ENCODE measurements at regions not wholly inside any gene's neighbourhood (a gene's known extent, or its start where the extent isn't known, plus 50 kb on each side); places are given as distances from the start of the nearest gene placed in this dataset.

- Histone ChIP-seq H3K4me3 (replicated peaks in 1 of 3; ENCODE audit: insufficient read depth in 1 of 3, low read depth in 2 of 3, low read length in 3 of 3) (no peak overlapping the region), H3K9ac (ENCODE audit: insufficient read depth, low read depth, low read length) (no peak overlapping the region), H3K4me1 (ENCODE audit: insufficient read depth, low read length) (no peaks in the 10 kb centered on the region), H3K27ac (ENCODE audit: extremely low read length, insufficient read depth, low read length) (no peak overlapping the region), H2AFZ (ENCODE audit: low read length) (no peak overlapping the region), H3K9me3 (ENCODE audit: low read length) (peaks cover 81% of the 10 kb centered on the region), H4K20me1 (ENCODE audit: insufficient read depth, low read length) (no peaks in the 10 kb centered on the region), H3K36me3 (replicated peaks in 1 of 2; ENCODE audit: control insufficient read depth in 1 of 2, insufficient read depth in 2 of 2, low read length in 2 of 2) (no peaks in the 10 kb centered on the region), H3K4me2 (ENCODE audit: low read depth, low read length) (no peak overlapping the region), H3K27me3 (ENCODE audit: control insufficient read depth in 1 of 2, insufficient read depth in 2 of 2, low read length in 2 of 2) (no peaks in the 10 kb centered on the region), H3K79me2 (ENCODE audit: insufficient read depth, low read length) (no peaks in the 10 kb centered on the region)
- in situ Hi-C loops (cut with HindIII; ENCODE audit: extremely low pct_ligation_motif_present, low pct_unique_long_range_greater_than_20kb): no loop called here
- TF ChIP-seq KLF16 (CRISPR knock-in tag; IDR thresholded peaks at IDR 0.05) (no peak), DDIT3 (CRISPR knock-in tag; IDR thresholded peaks at IDR 0.05) (no peak), ZNF318 (CRISPR knock-in tag; IDR thresholded peaks at IDR 0.05) (no peak)
- WGBS (ENCODE audit: low lambda C conversion rate): 3% methylated on average over 2 of the region's 2 CpGs
- ATAC-seq: no peak
- ChIA-PET POLR2A (no interaction called here), CTCF (ENCODE audit: low intra/inter-chr PET ratio, low total read pairs) (no interaction called here)
- intact Hi-C loops (cut with micrococcal nuclease; ENCODE audit: unreplicated experiment): no loop called here
- no peak for DNase-seq (ENCODE audit: low spot score)
- no TSS peak for BruUV-seq (replicated peaks)
- no peak for FAIRE-seq
Observed at GRCh38 chr2:56693501-56693900, 509.7 kb downstream of the CCDC85A start.
